ENCODE measurements at regions not wholly inside any gene's neighbourhood (a gene's known extent, or its start where the extent isn't known, plus 50 kb on each side); places are given as distances from the start of the nearest gene placed in this dataset.
"Not testable (repeated sequence)": the region's sequence is repeated elsewhere in the genome, so short reads cannot be mapped to it uniquely, and the experiment has no call there.

DNA sequence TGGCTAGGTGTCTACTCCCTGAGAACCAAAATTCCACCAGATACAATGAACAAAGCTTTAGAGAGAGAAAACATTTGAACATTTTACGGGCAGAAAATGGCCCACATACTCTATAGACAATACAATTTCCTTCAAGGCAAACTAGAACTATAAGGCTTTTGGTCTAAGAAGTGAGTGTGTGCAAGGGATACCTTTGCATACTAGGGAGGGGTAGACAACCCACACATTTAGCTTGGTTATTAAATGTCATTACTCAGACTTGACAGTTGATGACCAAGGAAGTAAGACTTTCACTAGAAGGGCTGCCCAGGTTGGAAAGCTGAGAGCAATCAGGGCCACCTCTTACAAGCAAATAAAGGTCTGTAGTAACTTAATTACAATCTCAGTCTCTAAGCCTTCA lies 64.0 kb upstream of the PLEKHM1 start:
- H3K27ac ChIP-seq (replicated peaks); H3K4me3 ChIP-seq; H3K27me3 ChIP-seq (ENCODE audit: low read depth); intact Hi-C loops (cut with micrococcal nuclease); H3K4me1 ChIP-seq; H3K9me3 ChIP-seq (replicated peaks); H3K36me3 ChIP-seq; DNase-seq: not testable (repeated sequence)

GRCh38 chr17:45558821-45559220 lies 68.3 kb upstream of the PLEKHM1 start:
- intact Hi-C loops (cut with micrococcal nuclease); DNase-seq; H3K36me3 ChIP-seq; H3K4me3 ChIP-seq; H3K27ac ChIP-seq (replicated peaks); H3K9me3 ChIP-seq (replicated peaks); H3K4me1 ChIP-seq; H3K27me3 ChIP-seq (ENCODE audit: low read depth): not testable (repeated sequence)

DNA sequence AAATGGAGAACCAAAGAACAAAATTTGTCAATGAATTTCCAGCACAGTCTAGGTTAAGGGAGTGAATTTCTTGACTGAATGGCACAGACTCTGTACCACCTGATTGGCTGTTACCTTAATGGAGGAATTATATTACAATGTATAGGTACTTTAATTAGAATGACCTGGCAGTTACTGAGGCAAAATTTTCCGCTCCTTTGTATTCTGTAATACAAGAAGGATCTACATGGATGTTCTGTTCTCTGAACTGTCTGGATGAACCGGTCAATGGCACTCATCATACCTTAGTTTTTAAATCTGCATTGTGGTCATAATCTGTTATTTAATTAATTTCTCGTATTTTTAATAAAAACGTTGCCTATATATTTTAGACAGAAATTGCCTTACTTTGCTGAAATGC lies 72.3 kb upstream of the PLEKHM1 start:
- H3K27me3 ChIP-seq (ENCODE audit: low read depth); intact Hi-C loops (cut with micrococcal nuclease); H3K4me1 ChIP-seq; DNase-seq; H3K36me3 ChIP-seq; H3K9me3 ChIP-seq (replicated peaks); H3K4me3 ChIP-seq; H3K27ac ChIP-seq (replicated peaks): not testable (repeated sequence)

GRCh38 chr17:45563283-45563682 lies 72.8 kb upstream of the PLEKHM1 start:
- H3K36me3 ChIP-seq; H3K27ac ChIP-seq (replicated peaks); H3K9me3 ChIP-seq (replicated peaks); H3K4me1 ChIP-seq; DNase-seq; intact Hi-C loops (cut with micrococcal nuclease); H3K4me3 ChIP-seq; H3K27me3 ChIP-seq (ENCODE audit: low read depth): not testable (repeated sequence)

DNA sequence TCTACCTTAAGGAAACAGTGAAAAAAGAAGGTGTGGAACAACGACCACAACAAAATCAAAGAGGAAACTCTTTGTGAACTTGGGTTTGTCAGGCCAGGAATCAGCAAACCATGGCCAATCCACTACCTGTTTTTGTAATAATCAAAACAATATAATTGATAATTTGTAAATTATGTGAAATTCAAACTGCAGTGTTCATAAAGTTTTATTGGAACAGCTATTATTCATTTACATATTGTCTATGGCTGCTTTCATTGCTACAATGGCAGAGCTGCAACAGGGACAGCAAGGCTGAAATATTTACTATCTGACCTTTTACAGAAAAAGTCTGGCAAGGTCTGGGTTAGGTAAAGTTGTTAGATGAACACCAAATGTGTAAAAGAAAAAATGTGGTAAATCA lies 77.8 kb upstream of the PLEKHM1 start:
- H3K27ac ChIP-seq (replicated peaks); H3K36me3 ChIP-seq; H3K27me3 ChIP-seq (ENCODE audit: low read depth); H3K9me3 ChIP-seq (replicated peaks); H3K4me3 ChIP-seq; H3K4me1 ChIP-seq; intact Hi-C loops (cut with micrococcal nuclease); DNase-seq: not testable (repeated sequence)

- H3K9me3 ChIP-seq (replicated peaks); H3K27ac ChIP-seq (replicated peaks); H3K4me3 ChIP-seq; H3K36me3 ChIP-seq; DNase-seq; H3K4me1 ChIP-seq; intact Hi-C loops (cut with micrococcal nuclease); H3K27me3 ChIP-seq (ENCODE audit: low read depth): not testable (repeated sequence)
These were observed 82.8 kb upstream of the PLEKHM1 start for GRCh38 chr17:45573326-45573725.

GRCh38 chr17:45573924-45574770 lies 83.6 kb upstream of the PLEKHM1 start:
- Histone ChIP-seq H3K9me3 (replicated peaks) (no peaks in the 10 kb centered on the region), H3K27me3 (ENCODE audit: low read depth) (no peaks in the 10 kb centered on the region), H3K4me1 (no peaks in the 10 kb centered on the region), H3K27ac (replicated peaks) (no peak overlapping the region), H3K4me3 (no peak overlapping the region), H3K36me3 (no peaks in the 10 kb centered on the region)
- no peak for TF ChIP-seq CTCF (IDR thresholded peaks at IDR 0.05; ENCODE audit: borderline replicate concordance)
- intact Hi-C loops (cut with micrococcal nuclease), result no loop called here
- no peak for DNase-seq

- DNase-seq, result no peak
- Histone ChIP-seq H3K27me3 (ENCODE audit: low read depth) (no peaks in the 10 kb centered on the region), H3K4me1 (no peaks in the 10 kb centered on the region), H3K36me3 (no peaks in the 10 kb centered on the region), H3K4me3 (no peak overlapping the region), H3K9me3 (replicated peaks) (no peaks in the 10 kb centered on the region), H3K27ac (replicated peaks) (no peak overlapping the region)
- TF ChIP-seq CTCF (IDR thresholded peaks at IDR 0.05; ENCODE audit: borderline replicate concordance), result no peak
- intact Hi-C loops (cut with micrococcal nuclease), result no loop called here
These were observed 84.8 kb upstream of the PLEKHM1 start for GRCh38 chr17:45575126-45575885.

DNA sequence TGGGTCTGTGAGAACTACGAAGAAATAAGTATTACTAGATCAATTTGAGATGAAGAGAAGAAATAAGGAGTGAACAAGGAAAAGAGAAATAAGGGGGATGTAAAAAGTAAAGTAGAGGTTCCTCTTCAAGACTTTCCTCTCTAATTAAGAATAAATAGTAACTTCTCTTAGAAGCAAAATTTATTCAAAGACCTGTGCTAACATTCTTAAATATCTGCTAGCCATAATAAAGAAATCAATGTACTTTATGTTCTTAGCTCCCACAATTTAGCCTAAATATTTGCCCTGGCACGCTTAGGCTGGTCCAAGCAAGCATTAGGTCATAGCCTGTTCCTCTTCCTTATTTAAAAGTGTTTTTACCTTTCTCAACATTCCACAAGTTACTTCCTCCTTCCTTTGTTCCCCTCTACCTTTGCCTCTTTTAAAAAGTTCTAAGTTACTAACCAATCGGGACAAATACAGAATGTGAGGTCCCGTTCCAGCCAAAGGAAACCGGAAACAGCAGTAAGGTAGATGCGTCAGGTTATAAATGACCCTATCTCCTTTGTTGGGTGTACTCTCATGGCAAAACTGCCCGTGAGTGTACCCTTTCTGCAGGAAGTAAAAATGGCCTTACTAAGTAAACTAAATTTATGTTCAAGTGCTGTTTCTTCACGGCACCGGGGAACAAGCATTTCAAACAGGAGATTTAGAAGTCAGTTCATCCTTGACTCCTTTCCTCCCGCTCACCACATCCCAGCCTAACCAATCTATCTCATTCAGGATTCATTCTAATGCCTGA lies 86.2 kb upstream of the PLEKHM1 start:
- H3K4me3 ChIP-seq; H3K9me3 ChIP-seq (replicated peaks); intact Hi-C loops (cut with micrococcal nuclease); H3K4me1 ChIP-seq; H3K36me3 ChIP-seq; H3K27ac ChIP-seq (replicated peaks); DNase-seq; H3K27me3 ChIP-seq (ENCODE audit: low read depth): not testable (repeated sequence)

Measured in left ventricle myocardium inferior (tissue), 1 donor.